ENCODE measurements at regions not wholly inside any gene's neighbourhood (a gene's known extent, or its start where the extent isn't known, plus 50 kb on each side); places are given as distances from the start of the nearest gene placed in this dataset.

GRCh38 chr11:113634940-113635575 lies 71.0 kb downstream of the TMPRSS5 start:
- Mint-ChIP-seq H3K27me3 (ENCODE audit: low read depth) (peaks cover 5% of the 10 kb centered on the region), H3K4me3 (no peak overlapping the region), H3K36me3 (ENCODE audit: low read depth) (no peaks in the 10 kb centered on the region), H3K27ac (no peak overlapping the region), H3K4me1 (ENCODE audit: low read depth) (no peaks in the 10 kb centered on the region), H3K9me3 (no peaks in the 10 kb centered on the region)

- H3K9me3 Mint-ChIP-seq, result no peaks in the 10 kb centered on the region
These were observed 73.1 kb downstream of the TMPRSS5 start for GRCh38 chr11:113632981-113633380.

GRCh38 chr11:113629562-113629961 lies 76.5 kb downstream of the TMPRSS5 start:
- no peaks in the 10 kb centered on the region for H3K4me1 Mint-ChIP-seq (ENCODE audit: low read depth)

More at GRCh38 chr11:113632981-113633380, 73.1 kb downstream of the TMPRSS5 start:
- Mint-ChIP-seq H3K27ac (no peak overlapping the region), H3K4me1 (ENCODE audit: low read depth) (no peaks in the 10 kb centered on the region), H3K36me3 (ENCODE audit: low read depth) (no peaks in the 10 kb centered on the region), H3K27me3 (ENCODE audit: low read depth) (peaks cover 5% of the 10 kb centered on the region), H3K4me3 (no peak overlapping the region)

GRCh38 chr11:113628912-113629311 lies 77.2 kb downstream of the TMPRSS5 start:
- no peak overlapping the region for H3K27ac Mint-ChIP-seq
- no peaks in the 10 kb centered on the region for H3K36me3 Mint-ChIP-seq (ENCODE audit: low read depth)
- H3K27me3 Mint-ChIP-seq (ENCODE audit: low read depth), result peaks cover 3% of the 10 kb centered on the region
- H3K4me1 Mint-ChIP-seq (ENCODE audit: low read depth), result no peaks in the 10 kb centered on the region
- H3K4me3 Mint-ChIP-seq, result no peak overlapping the region
- no peaks in the 10 kb centered on the region for H3K9me3 Mint-ChIP-seq

More at GRCh38 chr11:113629562-113629961, 76.5 kb downstream of the TMPRSS5 start:
- Mint-ChIP-seq H3K27me3 (ENCODE audit: low read depth) (peaks cover 5% of the 10 kb centered on the region), H3K36me3 (ENCODE audit: low read depth) (no peaks in the 10 kb centered on the region), H3K9me3 (no peaks in the 10 kb centered on the region), H3K4me3 (no peak overlapping the region), H3K27ac (no peak overlapping the region)

- Mint-ChIP-seq H3K4me3 (no peak overlapping the region), H3K27me3 (ENCODE audit: low read depth) (peaks cover 6% of the 10 kb centered on the region), H3K4me1 (ENCODE audit: low read depth) (no peaks in the 10 kb centered on the region), H3K36me3 (ENCODE audit: low read depth) (no peaks in the 10 kb centered on the region), H3K27ac (no peak overlapping the region), H3K9me3 (no peaks in the 10 kb centered on the region)
These were observed 78.2 kb downstream of the TMPRSS5 start for GRCh38 chr11:113627946-113628345.

GRCh38 chr11:113627297-113627696 lies 78.8 kb downstream of the TMPRSS5 start:
- H3K4me1 Mint-ChIP-seq (ENCODE audit: low read depth), result no peaks in the 10 kb centered on the region
- no peak overlapping the region for H3K27ac Mint-ChIP-seq
- peaks cover 9% of the 10 kb centered on the region for H3K27me3 Mint-ChIP-seq (ENCODE audit: low read depth)
- no peaks in the 10 kb centered on the region for H3K9me3 Mint-ChIP-seq
- no peaks in the 10 kb centered on the region for H3K36me3 Mint-ChIP-seq (ENCODE audit: low read depth)
- H3K4me3 Mint-ChIP-seq, result no peak overlapping the region

GRCh38 chr11:113626736-113627135 lies 79.4 kb downstream of the TMPRSS5 start:
- H3K9me3 Mint-ChIP-seq, result no peaks in the 10 kb centered on the region
- H3K27me3 Mint-ChIP-seq (ENCODE audit: low read depth), result peaks cover 12% of the 10 kb centered on the region
- H3K4me3 Mint-ChIP-seq, result no peak overlapping the region
- H3K4me1 Mint-ChIP-seq (ENCODE audit: low read depth), result no peaks in the 10 kb centered on the region
- no peak overlapping the region for H3K27ac Mint-ChIP-seq
- H3K36me3 Mint-ChIP-seq (ENCODE audit: low read depth), result no peaks in the 10 kb centered on the region

- Mint-ChIP-seq H3K9me3 (no peaks in the 10 kb centered on the region), H3K27me3 (ENCODE audit: low read depth) (peaks cover 16% of the 10 kb centered on the region), H3K4me1 (ENCODE audit: low read depth) (no peaks in the 10 kb centered on the region), H3K36me3 (ENCODE audit: low read depth) (no peaks in the 10 kb centered on the region), H3K27ac (no peak overlapping the region), H3K4me3 (no peak overlapping the region)
These were observed 83.0 kb downstream of the TMPRSS5 start for GRCh38 chr11:113623114-113623513.

- H3K9me3 Mint-ChIP-seq, result no peaks in the 10 kb centered on the region
- peaks cover 23% of the 10 kb centered on the region for H3K27me3 Mint-ChIP-seq (ENCODE audit: low read depth)
- H3K36me3 Mint-ChIP-seq (ENCODE audit: low read depth), result no peaks in the 10 kb centered on the region
- H3K27ac Mint-ChIP-seq, result no peak overlapping the region
- peaks cover 2% of the 10 kb centered on the region for H3K4me1 Mint-ChIP-seq (ENCODE audit: low read depth)
- H3K4me3 Mint-ChIP-seq, result no peak overlapping the region
These were observed 87.7 kb downstream of the TMPRSS5 start for GRCh38 chr11:113618360-113618759.

- peaks cover 2% of the 10 kb centered on the region for H3K4me1 Mint-ChIP-seq (ENCODE audit: low read depth)
- H3K27me3 Mint-ChIP-seq (ENCODE audit: low read depth), result peaks cover 15% of the 10 kb centered on the region
- no peaks in the 10 kb centered on the region for H3K9me3 Mint-ChIP-seq
- no peaks in the 10 kb centered on the region for H3K36me3 Mint-ChIP-seq (ENCODE audit: low read depth)
- H3K4me3 Mint-ChIP-seq, result no peak overlapping the region
- H3K27ac Mint-ChIP-seq, result no peak overlapping the region
These were observed 90.3 kb downstream of the TMPRSS5 start for GRCh38 chr11:113615773-113616172.

- no peaks in the 10 kb centered on the region for H3K36me3 Mint-ChIP-seq (ENCODE audit: low read depth)
- peaks cover 2% of the 10 kb centered on the region for H3K4me1 Mint-ChIP-seq (ENCODE audit: low read depth)
- no peaks in the 10 kb centered on the region for H3K9me3 Mint-ChIP-seq
- no peak overlapping the region for H3K27ac Mint-ChIP-seq
- H3K4me3 Mint-ChIP-seq, result no peak overlapping the region
- H3K27me3 Mint-ChIP-seq (ENCODE audit: low read depth), result peaks cover 15% of the 10 kb centered on the region
These were observed 91.0 kb downstream of the TMPRSS5 start for GRCh38 chr11:113615098-113615497.

- H3K27me3 Mint-ChIP-seq (ENCODE audit: low read depth), result peaks cover 11% of the 10 kb centered on the region
- no peak overlapping the region for H3K27ac Mint-ChIP-seq
- H3K4me1 Mint-ChIP-seq (ENCODE audit: low read depth), result peaks cover 2% of the 10 kb centered on the region
- H3K4me3 Mint-ChIP-seq, result no peak overlapping the region
- H3K9me3 Mint-ChIP-seq, result no peaks in the 10 kb centered on the region
- no peaks in the 10 kb centered on the region for H3K36me3 Mint-ChIP-seq (ENCODE audit: low read depth)
These were observed 92.0 kb downstream of the TMPRSS5 start for GRCh38 chr11:113614097-113614496.

GRCh38 chr11:113613619-113614018 lies 92.5 kb downstream of the TMPRSS5 start:
- Mint-ChIP-seq H3K9me3 (no peaks in the 10 kb centered on the region), H3K36me3 (ENCODE audit: low read depth) (no peaks in the 10 kb centered on the region), H3K27ac (no peak overlapping the region), H3K27me3 (ENCODE audit: low read depth) (peaks cover 11% of the 10 kb centered on the region), H3K4me1 (ENCODE audit: low read depth) (peaks cover 2% of the 10 kb centered on the region), H3K4me3 (no peak overlapping the region)

- H3K4me3 Mint-ChIP-seq, result no peak overlapping the region
- no peaks in the 10 kb centered on the region for H3K4me1 Mint-ChIP-seq (ENCODE audit: low read depth)
- no peak overlapping the region for H3K27ac Mint-ChIP-seq
- peaks cover 29% of the 10 kb centered on the region for H3K27me3 Mint-ChIP-seq (ENCODE audit: low read depth)
- H3K9me3 Mint-ChIP-seq, result peaks cover 17% of the 10 kb centered on the region
- no peaks in the 10 kb centered on the region for H3K36me3 Mint-ChIP-seq (ENCODE audit: low read depth)
These were observed 101.9 kb downstream of the TMPRSS5 start for GRCh38 chr11:113604186-113604585.

- Mint-ChIP-seq H3K36me3 (ENCODE audit: low read depth) (no peaks in the 10 kb centered on the region), H3K27me3 (ENCODE audit: low read depth) (peaks cover 36% of the 10 kb centered on the region), H3K9me3 (peaks cover 17% of the 10 kb centered on the region), H3K4me1 (ENCODE audit: low read depth) (no peaks in the 10 kb centered on the region), H3K4me3 (no peak overlapping the region), H3K27ac (no peak overlapping the region)
These were observed 102.6 kb downstream of the TMPRSS5 start for GRCh38 chr11:113603277-113604059.
